Panc1 (cell line): ENCODE measurements at regions not wholly inside any gene's neighbourhood (a gene's known extent, or its start where the extent isn't known, plus 50 kb on each side); places are given as distances from the start of the nearest gene placed in this dataset.

ENCODE experiments used
- CTCF ChIP-seq: fragments of 450-650 bp; IDR thresholded peaks from 2 replicates; pipeline ENCODE4 v1.5.1; 2017; ENCODE audit warnings: mild to moderate bottlenecking
- POLR2AphosphoS5 ChIP-seq: IDR thresholded peaks from 2 replicates; pipeline ENCODE4 v1.6.1; 2012; ENCODE audit warnings: mild to moderate bottlenecking, low read depth, low read length, moderate library complexity
- TF ChIP-seq, protein P1 (sequence below), 2 experiments: IDR thresholded peaks; 2 replicates each; pipeline ENCODE4 v1.6.1; 2011 to 2012; ENCODE audit warnings: low read depth in 2 of 2, control low read depth in 1 of 2, low read length in 1 of 2, mild to moderate bottlenecking in 1 of 2, moderate library complexity in 1 of 2; ENCODE audit not compliant: insufficient read depth in 1 of 2

DNA sequence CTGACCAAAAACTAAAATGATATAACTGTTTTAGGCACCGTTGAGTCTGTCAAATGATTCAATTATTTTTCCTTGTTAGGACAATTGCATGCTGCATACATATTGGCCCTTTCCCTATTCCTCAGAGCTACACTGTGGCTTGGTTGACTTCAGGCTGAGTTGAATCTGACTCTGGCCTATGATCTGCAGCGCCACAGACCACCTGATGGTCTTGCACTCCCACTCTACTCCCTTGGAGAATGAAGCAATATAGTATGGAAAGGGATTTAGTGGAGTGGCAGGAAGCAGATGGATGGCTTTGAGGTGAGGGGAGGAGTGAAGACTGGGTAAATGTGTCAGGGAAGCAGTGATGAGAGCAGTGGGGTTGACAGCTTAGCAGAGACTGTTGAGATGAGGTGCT lies 579.0 kb upstream of the STXBP6 start:
- TF ChIP-seq, protein P1, sequence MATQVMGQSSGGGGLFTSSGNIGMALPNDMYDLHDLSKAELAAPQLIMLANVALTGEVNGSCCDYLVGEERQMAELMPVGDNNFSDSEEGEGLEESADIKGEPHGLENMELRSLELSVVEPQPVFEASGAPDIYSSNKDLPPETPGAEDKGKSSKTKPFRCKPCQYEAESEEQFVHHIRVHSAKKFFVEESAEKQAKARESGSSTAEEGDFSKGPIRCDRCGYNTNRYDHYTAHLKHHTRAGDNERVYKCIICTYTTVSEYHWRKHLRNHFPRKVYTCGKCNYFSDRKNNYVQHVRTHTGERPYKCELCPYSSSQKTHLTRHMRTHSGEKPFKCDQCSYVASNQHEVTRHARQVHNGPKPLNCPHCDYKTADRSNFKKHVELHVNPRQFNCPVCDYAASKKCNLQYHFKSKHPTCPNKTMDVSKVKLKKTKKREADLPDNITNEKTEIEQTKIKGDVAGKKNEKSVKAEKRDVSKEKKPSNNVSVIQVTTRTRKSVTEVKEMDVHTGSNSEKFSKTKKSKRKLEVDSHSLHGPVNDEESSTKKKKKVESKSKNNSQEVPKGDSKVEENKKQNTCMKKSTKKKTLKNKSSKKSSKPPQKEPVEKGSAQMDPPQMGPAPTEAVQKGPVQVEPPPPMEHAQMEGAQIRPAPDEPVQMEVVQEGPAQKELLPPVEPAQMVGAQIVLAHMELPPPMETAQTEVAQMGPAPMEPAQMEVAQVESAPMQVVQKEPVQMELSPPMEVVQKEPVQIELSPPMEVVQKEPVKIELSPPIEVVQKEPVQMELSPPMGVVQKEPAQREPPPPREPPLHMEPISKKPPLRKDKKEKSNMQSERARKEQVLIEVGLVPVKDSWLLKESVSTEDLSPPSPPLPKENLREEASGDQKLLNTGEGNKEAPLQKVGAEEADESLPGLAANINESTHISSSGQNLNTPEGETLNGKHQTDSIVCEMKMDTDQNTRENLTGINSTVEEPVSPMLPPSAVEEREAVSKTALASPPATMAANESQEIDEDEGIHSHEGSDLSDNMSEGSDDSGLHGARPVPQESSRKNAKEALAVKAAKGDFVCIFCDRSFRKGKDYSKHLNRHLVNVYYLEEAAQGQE (IDR thresholded peaks at IDR 0.05; ENCODE audit: insufficient read depth in 1 of 2, low read depth in 2 of 2, low read length in 1 of 2): no peak
- TF ChIP-seq CTCF: no peak
- TF ChIP-seq POLR2AphosphoS5: no peak
